Epidermal melanocyte (primary cell): ENCODE measurements at regions not wholly inside any gene's neighbourhood (a gene's known extent, or its start where the extent isn't known, plus 50 kb on each side); places are given as distances from the start of the nearest gene placed in this dataset.

Experiments used
- DNase-seq: peaks from one replicate; pipeline ENCODE4 v3.0.0; 2011; ENCODE audit warnings: low spot score; ENCODE audit not compliant: insufficient read length

GRCh38 chr10:20993830-20994527 is 96.9 kb upstream of the NEBL start:
- DNase-seq, result no peak

DNA sequence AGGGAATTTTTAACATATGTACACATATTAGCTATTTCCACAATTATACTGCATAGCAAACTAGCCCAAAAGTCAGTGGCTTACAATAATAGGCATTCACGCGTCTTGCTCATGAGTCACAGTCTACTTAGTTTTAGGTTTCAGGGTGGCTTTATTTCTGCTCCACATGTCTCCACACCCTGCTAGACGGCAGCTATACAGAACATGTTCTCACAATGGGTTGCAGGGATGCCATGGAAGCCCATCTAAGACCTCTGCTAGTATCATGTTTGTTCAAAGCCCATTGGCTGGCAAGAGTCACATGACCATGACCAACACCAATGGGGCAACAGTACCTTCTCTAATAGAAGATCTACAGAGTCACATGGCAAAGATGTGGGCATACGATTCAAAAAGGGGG is 96.3 kb upstream of the NEBL start:
- no peak for DNase-seq

DNA sequence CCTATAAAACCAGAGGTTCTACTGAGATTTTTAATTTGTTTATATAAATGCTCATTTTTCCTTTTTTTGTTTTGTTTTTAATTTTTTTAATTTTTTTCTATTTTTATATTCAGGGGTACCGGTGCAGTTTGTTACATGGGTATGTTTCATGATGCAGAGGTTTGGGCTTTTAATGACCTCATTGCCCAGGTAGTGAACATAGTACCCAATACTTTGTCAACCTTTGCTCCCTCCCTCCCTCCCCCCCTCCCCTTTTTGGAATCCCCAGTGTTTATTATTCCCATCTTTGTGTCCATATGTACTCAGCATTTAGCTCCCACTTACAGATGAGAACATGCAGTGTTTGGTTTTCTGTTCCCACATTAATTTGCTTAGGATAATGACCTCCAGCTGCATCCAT is 94.4 kb upstream of the NEBL start:
- DNase-seq, result no peak

DNA sequence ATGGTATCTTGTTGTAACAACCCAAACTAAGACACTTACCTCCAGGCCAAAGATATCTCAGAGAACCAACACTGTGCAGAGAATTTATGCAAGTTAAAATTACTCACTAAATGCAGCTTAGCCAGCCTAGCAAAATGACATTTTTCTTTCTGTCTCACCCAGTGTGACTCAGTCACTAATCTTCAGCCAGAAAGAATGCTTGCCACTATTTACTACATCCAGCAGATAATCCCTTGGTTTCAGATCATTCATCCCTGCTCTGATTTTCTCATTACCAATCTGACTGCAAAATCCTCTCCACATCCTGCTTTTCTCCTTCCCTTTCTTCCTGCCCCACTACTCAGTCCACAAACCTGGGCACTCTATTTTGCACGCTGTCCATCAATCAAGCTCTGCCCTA is 93.5 kb upstream of the NEBL start:
- DNase-seq, result no peak

DNA sequence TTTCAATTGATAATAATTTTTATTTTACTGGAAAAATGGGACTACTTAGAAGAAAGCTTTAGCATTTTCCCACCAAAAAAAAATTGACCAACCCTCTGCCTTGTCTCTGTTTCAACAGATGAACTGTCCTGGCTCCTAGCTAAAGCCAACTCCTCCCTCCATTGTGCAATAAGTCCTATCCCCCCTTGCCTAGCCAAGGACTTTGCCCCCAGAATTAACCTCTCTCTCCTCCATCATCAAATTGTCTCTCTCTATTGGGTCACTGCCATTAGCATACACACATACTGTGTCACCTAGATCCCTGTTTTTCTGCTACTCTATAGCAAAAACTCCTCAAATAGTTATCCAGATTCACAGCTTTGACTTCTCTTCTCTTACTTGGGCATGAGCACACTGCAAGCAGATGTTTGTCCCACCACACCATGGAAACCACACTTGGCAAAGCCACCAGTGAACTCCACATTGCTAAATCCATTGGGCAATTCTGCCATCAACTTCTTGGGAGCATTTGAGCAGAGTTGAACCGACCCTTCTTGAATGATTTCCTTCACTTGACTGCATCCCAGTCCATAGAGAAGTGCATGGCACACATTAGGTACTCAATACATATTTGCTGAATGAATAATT is 91.4 kb upstream of the NEBL start:
- no peak for DNase-seq

GRCh38 chr10:20986049-20986448 is 88.9 kb upstream of the NEBL start:
- no peak for DNase-seq

DNA sequence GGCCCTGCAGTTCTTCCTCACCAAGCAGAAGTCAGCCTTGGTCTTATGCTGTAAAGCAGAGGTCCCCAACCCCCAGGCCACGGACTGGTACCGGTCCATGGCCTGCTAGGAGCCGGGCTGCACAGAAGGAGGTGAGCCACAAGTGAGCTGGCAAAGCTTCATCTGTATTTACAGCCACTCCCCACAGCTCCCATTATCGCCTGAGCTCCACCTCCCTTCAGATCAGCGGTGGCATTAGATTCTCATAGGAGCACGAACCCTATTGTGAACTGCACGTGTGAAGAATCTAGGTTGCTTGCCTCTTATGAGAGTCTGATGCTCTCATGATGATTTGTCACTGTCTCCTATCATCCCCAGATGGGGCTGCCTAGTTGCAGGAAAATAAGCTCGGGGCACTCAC is 87.6 kb upstream of the NEBL start:
- DNase-seq, result no peak

- DNase-seq, result no peak
Observed at GRCh38 chr10:20981419-20981953, 84.4 kb upstream of the NEBL start.

GRCh38 chr10:20978617-20979016 is 81.5 kb upstream of the NEBL start:
- no peak for DNase-seq

DNA sequence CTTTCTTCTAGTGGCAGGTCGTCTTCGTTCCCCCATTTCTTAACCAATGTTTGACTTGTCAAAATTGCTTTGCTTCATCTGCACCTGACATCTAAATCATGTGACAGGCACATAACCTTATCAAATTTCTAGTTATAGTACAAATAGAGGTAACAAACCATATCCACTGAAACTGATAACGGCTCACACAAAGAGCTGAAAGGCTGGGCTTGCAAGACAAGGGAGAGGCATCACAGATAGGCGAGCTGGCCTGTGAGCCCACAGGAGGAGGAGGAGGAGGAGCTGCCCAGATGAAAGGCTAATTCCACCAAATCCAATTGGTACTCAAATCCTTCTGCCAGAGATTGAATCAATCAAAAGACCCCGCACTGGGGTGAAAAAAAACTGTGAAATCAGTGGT is 80.2 kb upstream of the NEBL start:
- no peak for DNase-seq

DNA sequence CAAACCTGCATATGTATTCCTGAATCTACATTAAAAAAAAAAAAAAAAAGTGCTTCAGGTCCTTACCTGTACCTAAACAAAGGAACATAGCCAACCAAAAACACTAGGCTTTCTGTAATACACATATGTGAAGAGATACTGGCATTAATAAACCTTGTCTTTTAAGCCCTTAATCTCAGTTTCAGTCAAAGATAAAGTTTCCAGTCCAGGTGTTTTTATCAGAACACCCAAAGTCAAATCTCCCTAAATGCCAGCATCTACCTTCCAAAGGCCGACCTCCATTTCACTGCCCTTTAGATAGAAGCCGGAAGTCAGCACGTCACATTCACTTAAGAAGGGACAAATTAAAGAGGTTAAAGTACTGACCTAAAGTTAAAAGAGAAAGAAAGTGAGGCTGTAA is 79.8 kb upstream of the NEBL start:
- DNase-seq, result no peak

DNA sequence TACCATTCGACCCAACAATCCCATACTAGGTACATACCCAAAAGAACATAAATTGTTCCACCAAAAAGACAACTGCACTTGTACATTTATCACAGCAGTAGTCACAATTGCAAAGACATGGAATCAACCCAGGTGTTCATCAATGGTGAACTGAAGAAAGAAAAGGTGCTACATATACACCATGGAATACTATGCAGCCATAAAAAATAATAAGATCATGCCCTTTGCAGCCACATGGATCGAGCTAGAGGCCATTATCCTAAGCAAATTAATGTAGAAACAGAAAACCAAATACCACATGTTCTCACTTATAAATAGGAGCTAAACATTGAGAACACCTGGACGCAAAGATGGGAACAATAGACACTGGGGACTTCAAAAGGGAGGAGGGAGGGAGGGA is 79.3 kb upstream of the NEBL start:
- no peak for DNase-seq

DNA sequence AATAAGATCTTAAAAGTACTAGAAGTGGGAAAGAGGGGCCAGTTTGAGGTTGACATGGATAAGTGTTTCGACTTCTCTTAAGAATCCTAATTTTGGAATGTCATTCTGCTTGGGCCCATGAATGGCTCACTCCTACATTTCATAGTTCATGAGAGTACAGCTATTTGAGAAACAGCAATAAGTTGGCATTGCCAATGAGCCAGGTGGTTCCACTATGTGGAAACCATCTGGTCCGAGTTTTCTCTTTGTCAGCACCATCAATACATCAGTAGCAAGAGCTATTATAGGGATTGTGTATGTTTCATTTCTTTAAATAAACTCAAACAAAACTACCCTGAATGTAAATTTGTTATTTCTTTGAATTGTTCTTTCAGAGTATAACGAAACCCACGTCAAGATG is 78.1 kb upstream of the NEBL start:
- DNase-seq, result no peak

- DNase-seq, result no peak
Observed at GRCh38 chr10:20972925-20973324, 75.8 kb upstream of the NEBL start.

DNA sequence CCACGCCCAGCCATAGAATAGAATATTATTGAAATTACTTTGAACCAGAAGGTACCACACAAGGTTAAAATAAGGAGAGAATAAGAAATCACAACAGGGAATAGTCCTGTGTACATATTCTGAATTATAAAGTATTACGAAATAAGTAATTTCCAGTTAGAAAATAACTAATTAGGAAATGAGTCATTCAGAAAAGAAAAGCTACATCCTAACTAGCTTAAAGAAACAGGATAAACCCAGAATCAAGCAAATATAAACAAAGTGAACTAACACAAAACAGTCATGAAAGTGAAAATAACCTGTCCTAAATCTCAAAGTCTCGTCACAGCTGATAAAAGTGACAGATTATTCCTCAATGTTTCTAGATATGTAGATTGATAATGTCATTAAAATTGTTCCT is 74.8 kb upstream of the NEBL start:
- DNase-seq, result no peak

DNA sequence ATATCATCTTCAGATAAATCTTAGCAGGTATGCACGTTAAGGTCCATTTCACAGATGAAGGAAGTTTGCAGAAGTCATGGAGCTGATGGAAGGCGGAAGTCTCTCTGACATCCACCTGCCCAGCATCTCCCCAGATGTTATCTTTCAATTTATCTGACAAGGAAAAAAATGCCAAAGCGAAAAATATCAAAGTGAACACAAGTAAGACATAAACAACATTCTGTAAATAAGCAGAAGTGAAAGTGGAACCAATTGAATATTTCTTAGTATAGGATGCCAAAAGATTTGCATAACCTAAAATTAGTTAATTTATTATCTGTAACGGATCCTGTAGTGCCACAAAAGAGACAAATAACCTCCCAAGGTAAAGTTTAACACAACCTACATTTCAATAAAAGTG is 73.6 kb upstream of the NEBL start:
- no peak for DNase-seq

- DNase-seq, result no peak
Observed at GRCh38 chr10:20970044-20970443, 72.9 kb upstream of the NEBL start.

- DNase-seq, result no peak
Observed at GRCh38 chr10:20966426-20966825, 69.3 kb upstream of the NEBL start.

- no peak for DNase-seq
Observed at GRCh38 chr10:20963721-20964595, 66.8 kb upstream of the NEBL start.

DNA sequence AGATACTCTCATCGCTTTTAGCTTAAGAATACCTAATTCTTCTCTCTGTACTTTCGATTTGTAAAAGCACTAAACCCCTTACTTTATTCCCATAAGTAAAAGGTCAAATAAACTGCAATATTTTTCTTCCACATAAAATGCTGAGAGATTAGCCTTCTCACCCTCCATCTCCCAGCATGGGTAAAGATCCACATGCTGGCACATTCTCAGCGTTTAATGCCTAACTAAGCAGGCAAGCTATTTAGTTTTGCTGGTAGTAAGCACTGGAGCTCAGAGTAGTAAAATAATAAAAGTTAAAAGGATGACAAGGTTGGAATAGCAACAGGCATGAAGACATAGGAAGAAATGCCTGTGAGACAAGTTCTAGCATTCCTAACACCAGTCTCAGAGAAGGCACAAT is 65.9 kb upstream of the NEBL start:
- no peak for DNase-seq

GRCh38 chr10:20962165-20962564 is 65.1 kb upstream of the NEBL start:
- no peak for DNase-seq

- no peak for DNase-seq
Observed at GRCh38 chr10:20959242-20959641, 62.1 kb upstream of the NEBL start.
